GM21515 (cell line): ENCODE measurements at regions not wholly inside any gene's neighbourhood (a gene's known extent, or its start where the extent isn't known, plus 50 kb on each side); places are given as distances from the start of the nearest gene placed in this dataset.

Source experiments
- ATAC-seq: cut with Tn5 transposase; IDR thresholded peaks from one replicate; pipeline ENCODE4 v1.9.1; 2021; ENCODE audit not compliant: unreplicated experiment

DNA sequence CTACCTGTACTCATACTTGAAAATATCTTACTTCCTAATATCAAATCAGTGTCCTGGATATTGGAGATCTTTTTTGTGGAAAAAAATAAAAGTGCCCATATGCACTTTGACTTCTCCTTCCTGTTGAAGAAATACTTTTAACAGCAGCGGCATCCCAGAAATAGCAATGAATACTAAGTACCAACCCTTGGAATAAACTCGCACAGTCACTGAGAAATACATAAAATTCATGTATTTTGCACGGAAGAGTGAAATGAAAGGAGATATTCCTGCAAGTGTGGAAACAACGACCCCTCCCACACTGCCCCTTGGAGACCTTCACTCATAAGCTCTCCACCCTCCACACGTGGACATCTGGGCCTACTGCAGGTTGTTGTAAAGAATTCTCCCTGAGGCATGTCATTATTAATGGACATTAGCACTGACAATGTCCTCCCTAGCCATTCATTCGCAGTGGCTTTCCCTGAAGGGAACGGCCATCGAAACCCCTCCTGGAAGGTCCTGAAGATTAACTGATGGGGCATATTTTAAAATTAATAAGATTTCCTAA lies 407.6 kb upstream of the PFKP start:
- ATAC-seq, result no peak

DNA sequence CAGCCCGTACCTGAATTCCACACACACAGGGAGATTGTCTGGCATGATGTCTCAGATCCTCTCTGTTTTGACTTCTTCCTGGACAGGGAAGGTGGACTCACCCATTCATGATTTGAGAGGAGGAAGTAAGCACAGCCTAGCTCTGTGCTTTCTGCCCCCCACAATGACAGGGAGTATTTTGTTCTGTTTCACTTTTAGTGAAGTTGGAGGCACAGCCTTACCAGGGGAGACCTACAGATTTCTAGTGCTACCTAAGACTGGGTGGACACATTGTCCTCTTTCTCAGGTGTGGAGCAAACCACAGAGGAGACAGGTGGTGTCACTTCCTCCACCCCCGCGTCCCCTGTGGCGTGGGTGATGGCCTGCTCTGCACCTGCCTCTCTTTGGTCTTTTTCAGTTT lies 408.6 kb upstream of the PFKP start:
- ATAC-seq, result no peak

DNA sequence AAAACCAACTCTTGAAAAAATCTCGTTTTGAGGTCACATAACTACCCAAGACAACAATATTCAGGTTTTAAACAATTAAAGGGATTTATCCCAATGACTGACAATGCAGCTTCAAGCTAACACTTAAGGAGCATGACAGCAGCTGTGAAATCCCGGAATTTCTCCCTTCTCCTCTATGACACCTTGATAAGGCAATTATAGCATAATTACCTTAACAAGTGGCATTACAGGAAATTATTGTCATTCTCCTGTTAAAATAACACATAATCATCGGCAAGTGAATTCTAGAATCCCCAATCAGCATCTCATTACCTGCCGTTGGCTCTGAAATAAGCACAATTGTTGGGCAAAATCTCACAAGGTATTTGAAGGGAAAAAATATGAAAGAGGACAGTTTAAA lies 417.0 kb upstream of the PFKP start:
- no peak for ATAC-seq

DNA sequence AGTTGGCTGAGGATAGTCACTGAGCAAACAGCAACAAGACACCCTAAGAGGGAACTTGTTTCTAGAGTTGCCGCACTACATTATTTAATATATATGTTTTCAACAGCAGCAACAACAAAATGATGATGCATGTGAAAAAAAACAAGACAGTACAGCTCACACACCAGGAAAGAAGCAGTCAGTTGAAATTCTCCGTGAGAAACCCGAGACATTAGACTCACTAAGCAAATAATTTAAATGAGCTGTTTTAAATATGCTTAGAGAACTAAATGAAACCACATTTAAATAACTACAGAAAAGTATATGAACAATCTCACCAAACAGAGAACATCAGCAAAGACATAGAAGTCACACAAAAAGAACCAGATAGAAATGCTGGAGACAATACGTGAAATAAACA lies 426.3 kb upstream of the PFKP start:
- no peak for ATAC-seq

DNA sequence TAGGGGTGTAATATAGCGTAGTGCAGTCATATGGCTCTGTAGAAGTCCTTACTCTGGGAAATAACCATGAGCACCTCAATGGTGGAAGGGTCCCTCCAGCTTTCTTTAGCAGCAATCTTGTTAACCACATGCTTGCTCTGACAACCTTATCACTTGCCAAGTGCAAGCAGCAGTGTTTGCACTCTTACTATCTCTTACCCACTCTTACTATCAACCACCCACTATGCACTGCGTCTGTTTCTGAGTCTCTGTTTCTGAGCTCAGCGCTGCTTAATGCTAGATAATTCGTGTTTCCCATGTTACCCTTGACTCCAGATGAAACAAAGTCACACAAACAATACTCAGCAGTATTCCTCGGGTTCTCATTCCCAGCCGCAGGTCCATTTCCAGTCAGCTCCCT lies 433.7 kb upstream of the PFKP start:
- ATAC-seq, result no peak

DNA sequence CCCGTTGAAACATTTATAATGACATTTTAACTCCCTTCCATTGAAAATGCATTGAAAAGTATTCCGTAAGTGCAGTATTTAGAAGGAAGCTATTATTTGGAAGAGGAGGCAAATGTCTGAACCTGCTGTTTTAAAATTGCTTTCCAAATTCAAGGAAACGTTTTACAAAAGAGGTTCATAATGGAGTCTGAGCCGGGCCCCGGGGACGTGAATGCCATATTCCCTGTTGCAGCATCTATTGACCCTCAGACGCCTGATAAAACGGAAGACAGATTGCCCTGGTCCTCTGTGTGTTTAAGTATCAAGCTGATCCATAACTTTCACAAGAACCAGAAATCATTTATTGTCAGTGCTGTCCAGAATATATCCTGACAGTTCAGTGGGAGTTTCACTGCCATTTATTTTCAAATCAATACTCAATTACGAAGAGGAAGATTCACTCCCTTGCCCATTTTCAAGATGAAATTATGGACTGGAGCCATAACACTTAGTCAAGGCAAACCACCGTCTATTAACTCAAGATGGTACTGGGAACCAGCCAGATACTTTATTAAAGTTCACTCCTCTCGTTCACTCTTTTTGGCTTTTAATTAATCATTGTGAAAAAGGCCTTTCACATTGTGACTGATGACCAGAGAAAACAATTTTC lies 435.7 kb upstream of the PFKP start:
- no peak for ATAC-seq

DNA sequence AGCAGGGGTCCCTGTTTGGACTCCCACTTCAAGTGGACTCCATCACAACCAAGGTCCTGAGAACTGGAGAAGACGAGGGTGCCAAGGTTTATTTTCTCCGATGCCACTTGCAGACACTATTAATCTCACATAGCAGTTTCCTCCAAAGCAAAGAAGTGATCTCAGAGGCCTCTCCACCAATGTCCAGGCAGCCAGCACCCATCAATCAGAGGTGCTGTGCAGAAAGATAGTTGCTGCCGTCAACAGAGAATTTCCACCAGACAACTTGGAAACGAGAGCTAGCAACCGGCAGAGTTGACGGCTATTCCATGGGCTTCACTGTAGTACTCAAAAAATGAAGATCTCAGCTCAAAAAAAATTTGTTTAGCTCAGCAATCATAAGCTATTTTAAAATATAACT lies 438.6 kb upstream of the PFKP start:
- ATAC-seq, result no peak

DNA sequence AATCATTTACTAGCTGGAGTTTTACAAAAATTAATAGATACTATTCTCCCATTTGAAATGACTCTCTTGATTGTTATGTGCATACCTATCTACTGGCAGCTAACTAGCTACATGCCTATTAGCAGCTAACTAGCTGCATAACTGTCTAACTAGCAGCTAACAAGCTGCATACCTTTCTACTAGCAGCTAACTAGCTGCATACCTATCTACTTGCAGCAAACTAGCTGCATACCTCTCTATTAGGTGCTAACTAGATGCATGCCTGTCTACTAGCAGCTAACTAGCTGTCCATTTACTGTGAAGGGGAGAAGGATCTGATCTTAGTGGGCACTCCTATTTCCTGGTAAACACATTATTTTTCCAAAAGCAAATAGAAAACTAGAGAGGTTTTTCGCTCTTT lies 439.4 kb upstream of the PFKP start:
- no peak for ATAC-seq

DNA sequence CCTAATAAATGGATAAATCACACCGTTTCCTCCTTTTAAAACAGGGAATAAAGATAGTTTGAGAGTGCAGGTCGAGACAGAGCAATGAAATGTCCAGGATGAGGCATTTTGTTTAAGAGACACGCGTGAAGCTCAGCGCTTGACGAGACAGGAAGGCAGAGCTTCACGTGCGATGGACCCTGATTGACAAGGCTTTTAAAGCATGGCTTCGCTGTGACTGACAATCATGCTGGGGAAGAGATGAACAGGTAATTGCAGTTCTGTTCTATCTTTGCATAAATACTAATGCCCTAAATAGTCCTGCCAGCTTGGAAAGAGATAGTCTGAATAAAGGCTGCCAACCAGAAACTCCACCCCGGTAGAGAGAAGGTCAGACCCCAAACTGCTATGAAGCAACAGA lies 442.3 kb upstream of the PFKP start:
- ATAC-seq, result no peak

DNA sequence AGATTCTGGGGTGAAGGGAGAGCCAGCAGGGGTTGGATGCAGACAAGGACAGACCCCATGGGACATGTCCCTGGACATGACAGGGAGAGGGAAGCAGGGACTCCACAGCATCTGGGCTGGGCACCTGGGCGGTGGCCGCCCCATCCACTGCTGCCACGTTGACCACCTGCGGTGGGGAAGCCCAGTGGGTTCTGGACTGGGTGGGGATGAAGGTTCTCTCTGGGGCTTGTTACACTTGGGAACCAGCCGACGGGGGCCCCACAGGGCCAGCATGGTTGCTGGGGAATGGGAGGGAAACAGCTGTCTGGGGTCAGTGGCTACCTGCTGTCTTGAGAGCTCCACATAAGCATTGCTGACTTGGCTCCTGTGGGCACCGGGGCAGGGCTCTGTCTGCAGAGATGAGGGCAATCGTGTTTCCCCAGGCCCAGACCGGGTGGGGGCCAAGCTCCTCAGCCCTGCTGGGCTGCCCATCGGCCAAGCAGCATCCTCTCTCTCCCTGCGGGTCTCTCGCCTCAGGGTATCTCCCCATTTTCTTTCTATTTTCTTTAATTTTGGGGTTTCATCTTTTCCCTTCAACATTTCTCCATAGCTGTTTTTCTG lies 443.6 kb upstream of the PFKP start:
- no peak for ATAC-seq

DNA sequence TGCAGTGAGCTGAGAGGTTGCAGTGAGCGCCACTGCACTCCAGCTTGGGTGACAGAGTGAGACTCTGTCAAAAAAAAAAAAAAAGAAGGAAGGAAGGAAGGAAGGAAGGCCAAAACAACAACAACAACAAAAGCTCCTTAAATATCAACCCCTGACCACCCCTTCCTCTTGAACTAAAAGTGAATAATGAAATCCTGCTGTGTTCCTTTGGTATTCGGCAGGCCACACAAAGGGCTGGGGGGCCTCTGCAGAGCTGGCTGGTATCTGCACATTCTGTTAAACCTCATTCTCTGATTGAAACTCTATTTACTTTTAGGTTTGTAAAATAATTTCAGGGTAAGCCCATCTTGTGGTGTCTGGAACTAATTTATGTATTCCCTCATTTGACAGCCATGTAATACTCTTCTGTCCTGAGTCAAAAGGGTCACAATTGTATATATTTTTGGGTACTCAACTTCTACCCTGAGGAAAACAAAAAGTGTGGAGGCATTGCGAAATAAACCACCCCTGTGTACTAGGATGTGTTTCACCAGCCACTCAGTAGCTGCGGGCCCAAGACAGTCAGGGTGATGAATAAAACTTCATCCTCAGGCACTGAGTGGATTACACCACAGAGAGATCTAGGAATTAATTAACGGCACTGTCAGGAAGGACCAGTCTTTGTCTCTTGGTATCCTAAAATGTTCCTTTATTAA lies 446.4 kb upstream of the PFKP start:
- no peak for ATAC-seq

DNA sequence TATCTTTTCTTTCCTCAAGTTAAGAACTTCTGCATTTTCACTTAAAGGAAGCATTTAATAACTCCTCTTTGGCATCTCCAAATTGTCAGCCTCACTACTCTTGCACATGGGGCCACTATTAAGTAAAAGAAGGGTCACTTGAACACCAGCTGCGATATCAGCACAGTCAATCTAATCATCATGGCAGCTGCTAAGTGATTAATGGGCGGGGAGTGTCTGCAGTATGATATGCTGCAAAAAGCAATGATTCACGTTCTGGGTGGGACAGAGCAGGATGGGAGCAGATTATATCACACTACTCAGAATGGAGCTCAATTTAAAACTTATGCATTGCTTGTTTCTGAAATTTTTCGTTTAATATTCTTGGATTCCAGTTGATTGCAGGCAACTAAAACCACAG lies 447.4 kb upstream of the PFKP start:
- no peak for ATAC-seq

DNA sequence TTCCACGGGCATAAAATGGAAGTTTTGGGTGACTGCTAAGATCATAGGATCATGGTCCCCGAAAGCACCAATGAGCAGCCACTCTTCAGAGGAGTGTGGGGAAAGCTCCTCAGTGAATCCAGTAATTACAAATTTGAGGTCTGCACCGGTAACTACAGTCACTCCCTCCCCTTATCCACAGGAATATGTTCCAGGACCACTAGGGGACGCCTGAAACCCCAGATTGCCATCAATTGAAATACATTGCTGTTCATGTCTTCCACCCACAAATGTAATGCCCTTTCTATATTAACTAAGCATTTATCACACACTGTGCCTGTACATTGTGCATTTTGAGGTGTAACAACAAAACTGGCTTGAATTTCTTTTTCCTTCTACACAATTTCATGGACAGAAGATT lies 447.9 kb upstream of the PFKP start:
- ATAC-seq, result no peak

DNA sequence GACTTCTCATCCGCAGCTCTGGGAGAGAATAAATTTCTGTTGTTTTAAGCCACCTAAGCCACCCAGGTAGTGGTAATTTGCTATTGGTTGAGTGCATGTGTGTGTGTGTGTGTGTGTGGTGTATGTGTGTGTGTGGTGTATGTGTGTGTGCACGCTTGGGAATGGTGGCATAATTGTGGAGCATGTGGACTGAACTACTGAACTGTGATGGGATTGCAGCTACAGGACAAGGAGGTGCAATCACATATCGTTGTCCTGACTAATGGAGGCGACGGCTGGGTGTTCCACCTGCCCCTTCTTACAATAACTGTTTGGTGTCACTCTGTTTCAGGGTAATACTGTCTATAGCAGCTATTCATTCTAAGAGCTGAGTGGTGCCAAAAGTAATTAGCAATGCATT lies 448.7 kb upstream of the PFKP start:
- ATAC-seq, result no peak

DNA sequence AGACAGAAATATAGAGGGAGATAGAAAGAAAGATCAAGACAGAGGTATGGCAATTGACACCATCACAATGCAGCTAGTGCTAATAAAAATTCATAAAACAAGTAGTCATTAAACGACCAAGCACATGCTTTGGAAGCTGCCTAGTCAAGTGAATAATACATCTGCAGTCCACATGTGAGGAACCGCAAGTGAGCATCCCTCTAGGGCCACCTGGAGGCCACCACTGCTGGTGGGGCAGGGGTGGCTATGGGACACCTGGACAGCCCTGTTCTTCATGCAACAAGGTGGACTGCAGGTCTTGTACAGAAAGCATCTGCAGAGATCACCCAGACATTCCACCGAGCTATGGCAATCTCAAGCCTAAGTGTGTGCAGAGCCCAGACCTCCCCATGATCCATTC lies 451.1 kb upstream of the PFKP start:
- no peak for ATAC-seq

DNA sequence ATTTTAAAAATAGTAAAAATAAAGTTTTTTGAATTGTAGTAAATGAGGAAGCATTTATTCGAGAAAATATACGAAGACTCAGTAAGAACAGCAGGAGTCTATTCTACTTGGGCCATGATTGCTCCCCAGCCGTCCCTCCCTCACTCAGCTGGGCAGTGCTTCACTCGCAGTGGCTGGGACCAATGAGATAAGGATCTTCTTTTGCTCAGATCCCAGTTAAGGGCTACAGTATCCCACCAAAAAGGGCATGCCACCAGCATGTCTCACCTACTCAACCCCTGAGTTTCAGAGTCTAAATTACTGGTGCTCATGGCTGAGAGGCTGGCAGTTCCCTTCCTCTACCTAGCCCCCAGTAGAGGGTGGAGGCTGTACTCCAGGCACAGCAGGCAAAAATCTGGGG lies 455.7 kb upstream of the PFKP start:
- ATAC-seq, result no peak

DNA sequence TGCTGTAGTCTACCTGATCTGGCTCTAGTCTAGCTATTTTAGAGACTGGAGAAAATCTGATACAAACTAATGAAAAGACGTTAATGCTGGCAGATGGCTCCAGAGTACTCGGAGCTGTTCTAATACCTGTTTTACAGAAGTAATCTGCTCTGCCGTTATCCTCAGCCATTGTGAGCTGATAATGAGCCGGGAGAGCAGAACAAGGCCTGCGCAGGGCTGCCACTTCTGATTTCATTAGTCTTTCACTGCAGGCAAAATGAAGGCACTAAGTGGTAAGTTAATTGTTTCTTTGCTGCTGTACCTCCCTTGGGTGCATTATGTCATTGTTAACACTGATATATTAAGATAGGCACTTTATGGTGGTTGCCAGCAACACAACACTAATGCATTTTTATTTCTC lies 456.4 kb upstream of the PFKP start:
- ATAC-seq, result no peak

DNA sequence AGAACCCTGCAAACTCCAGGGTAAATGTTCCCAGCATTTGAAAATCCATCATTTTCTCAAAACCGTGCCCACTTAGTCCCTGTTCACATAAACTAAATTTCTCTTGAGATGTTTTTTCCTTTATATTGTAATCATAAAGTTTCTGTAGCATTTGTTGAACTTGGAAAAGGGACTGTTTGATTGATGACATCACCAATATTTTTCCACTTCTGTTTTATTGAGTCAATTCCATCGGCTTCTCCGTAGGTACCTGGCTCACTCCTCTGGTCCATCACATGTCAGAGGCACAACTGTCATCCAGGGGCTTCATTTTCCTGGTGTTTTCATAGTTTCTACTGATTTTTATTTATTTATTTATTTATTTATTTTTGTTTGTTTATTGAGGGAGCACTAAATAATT lies 462.5 kb upstream of the PFKP start:
- ATAC-seq, result no peak

DNA sequence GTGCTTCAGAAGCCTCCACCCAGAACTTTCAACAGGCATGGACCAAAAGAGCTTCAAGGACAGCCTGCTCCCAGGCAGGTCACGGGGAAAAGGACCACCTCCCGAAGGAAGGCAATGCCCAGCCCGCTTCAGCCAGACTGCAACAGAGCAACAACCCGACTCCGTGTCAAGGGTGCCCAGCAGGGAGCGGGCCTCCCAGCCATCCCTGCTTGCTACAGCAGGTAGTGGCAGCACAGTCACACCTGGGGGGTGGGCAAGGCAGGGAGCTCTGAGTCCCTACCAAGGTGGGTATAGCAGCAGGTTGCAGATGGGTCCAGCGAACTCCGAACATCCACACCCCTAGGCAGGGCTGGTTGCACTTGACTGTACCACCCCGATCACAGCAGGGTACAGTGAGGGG lies 467.8 kb upstream of the PFKP start:
- no peak for ATAC-seq

DNA sequence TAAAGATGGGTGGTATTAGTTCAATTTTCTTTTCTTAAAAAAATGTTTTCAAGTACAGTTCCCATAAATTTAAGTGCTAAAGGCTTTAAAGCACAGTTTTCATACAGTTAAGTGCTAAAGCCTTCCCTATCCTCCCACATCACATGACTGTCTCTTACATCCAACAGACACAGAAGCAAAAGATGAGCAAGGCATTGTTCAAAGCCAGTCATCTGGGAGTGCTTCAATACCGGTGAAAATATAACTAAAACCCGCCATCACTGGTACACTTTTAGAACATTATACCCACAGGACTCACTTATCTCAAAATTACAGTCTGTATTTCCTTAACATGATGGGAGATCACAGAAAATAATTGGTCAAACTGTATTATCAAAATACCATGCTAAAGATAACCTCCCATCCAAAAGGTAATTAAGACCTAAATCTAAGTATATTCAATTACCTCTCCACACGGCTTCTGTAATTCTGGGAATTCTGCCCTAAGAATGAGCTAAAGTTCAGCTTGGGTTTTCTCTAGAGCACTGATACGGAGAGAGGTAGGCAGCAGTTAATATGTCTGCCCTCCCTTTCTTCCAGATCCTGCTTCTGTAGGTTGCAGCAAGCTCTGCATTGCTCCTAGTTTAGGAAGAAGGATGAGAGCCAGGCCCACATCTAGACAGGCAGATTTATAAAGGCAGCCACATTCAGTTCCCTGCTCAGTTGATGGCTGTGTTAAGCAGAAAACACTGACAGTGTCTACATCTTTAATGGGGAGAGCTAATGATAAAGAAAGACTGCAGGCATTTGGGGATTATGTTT lies 474.8 kb upstream of the PFKP start:
- ATAC-seq, result no peak

DNA sequence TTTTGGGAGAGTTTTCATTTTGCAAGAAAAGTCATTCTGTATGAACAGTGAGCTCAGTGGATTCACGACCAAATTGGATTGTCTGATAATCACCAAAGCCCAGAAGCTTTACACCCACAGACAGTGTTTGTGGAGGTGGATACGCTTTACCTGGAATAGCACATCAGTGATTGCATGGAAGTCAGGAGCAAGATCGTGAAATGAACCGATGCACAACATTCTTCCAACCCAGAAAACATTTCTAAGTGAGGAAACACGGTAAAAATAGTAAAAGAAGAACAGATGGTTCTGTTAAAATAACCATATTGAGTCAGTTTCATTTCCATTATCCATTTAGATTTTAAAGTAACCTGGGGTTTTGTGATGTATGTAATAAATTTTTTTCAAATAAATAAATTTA lies 478.2 kb upstream of the PFKP start:
- ATAC-seq, result no peak

DNA sequence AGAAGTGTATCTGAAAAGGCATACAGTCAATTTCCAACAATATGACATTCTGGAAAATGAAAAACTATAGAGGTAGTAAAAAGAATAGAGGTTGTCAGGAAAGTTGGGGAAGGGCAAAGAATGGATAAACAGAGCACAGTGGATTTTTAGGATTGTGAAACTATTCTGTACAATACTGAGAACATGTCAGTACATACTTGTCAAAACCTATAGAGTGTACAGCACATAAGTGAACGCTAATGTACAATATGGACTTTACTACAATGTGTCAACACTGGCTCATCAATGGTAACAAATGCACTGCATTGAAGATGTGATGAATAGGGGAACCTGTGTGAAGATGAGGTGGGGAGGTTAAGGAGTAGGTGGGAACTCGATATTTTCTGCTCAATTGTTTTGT lies 483.0 kb upstream of the PFKP start:
- no peak for ATAC-seq
